Keratinocyte (primary cell): ENCODE measurements at regions not wholly inside any gene's neighbourhood (a gene's known extent, or its start where the extent isn't known, plus 50 kb on each side); places are given as distances from the start of the nearest gene placed in this dataset.

ENCODE experiments used
- EZH2 ChIP-seq: IDR thresholded peaks from one replicate; pipeline ENCODE4 v1.6.1; 2012; ENCODE audit warnings: inconsistent platforms, mild to moderate bottlenecking, low read length, moderate library complexity
- TF ChIP-seq, protein P1 (sequence below), 3 experiments: IDR thresholded peaks in 1 of 3; conservative IDR thresholded peaks in 1 of 3; optimal IDR thresholded peaks in 1 of 3; 2 replicates in 2 of 3; 3 replicates in 1 of 3; pipeline versions ENCODE3 to v1.5.1; 2011; ENCODE audit warnings: low read length in 3 of 3, mild to moderate bottlenecking in 3 of 3, moderate library complexity in 2 of 3, control low read depth in 1 of 3, inconsistent platforms in 1 of 3; ENCODE audit not compliant: insufficient read depth in 2 of 3; ENCODE audit errors: extremely low read depth in 1 of 3

DNA sequence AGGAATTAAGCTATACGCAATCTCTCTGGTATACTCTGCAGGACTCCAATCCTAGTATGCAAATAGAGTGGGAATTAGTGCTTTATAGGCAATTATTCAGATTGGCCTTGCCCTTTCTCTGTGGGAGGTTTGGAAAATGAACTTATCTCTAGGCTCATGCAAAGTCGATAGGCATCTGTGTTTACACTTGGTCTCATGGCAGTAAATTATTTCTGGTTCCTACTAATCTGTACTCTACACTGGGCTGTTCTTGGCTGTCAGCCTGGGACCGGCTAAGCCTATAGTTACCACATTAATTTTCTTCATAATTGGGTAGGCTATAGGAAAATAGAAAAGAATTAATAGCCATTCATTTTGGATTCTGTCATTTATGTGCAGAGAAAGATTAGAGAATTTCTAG lies 544.6 kb downstream of the AMY1C start:
- TF ChIP-seq, protein P1, sequence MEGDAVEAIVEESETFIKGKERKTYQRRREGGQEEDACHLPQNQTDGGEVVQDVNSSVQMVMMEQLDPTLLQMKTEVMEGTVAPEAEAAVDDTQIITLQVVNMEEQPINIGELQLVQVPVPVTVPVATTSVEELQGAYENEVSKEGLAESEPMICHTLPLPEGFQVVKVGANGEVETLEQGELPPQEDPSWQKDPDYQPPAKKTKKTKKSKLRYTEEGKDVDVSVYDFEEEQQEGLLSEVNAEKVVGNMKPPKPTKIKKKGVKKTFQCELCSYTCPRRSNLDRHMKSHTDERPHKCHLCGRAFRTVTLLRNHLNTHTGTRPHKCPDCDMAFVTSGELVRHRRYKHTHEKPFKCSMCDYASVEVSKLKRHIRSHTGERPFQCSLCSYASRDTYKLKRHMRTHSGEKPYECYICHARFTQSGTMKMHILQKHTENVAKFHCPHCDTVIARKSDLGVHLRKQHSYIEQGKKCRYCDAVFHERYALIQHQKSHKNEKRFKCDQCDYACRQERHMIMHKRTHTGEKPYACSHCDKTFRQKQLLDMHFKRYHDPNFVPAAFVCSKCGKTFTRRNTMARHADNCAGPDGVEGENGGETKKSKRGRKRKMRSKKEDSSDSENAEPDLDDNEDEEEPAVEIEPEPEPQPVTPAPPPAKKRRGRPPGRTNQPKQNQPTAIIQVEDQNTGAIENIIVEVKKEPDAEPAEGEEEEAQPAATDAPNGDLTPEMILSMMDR (optimal IDR thresholded peaks at IDR 0.05 in 1 of 3, IDR thresholded peaks at IDR 0.05 in 1 of 3, conservative IDR thresholded peaks at IDR 0.05 in 1 of 3; ENCODE audit: extremely low read depth in 1 of 3, insufficient read depth in 2 of 3, low read length in 3 of 3): no peak
- TF ChIP-seq EZH2: no peak
